ENCODE measurements at regions not wholly inside any gene's neighbourhood (a gene's known extent, or its start where the extent isn't known, plus 50 kb on each side); places are given as distances from the start of the nearest gene placed in this dataset.

DNA sequence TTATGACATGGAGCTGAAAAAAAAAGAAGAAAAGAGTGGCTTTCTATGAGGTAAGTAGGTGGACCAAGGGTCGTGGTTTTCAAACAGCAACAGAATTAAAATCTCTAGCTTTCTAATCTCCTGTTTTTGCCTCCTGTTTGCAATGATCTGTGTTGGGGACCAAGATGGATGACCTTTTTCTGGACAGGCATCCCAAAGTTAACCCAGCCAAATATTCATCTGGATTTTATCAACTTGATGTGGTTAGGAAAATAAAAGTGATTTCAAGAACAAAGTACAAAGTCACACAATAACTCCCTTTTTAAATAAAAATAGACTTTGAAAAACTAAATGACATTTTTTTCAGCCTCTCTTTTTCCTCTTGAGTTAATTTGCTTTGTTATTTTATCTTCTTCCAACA, 282.1 kb upstream of the PRDM1 start:
- peak overlapping the region; percentile 75 for H3K27ac ChIP-seq
- DNase-seq (ENCODE audit: low read depth, low spot score), result no peak

DNA sequence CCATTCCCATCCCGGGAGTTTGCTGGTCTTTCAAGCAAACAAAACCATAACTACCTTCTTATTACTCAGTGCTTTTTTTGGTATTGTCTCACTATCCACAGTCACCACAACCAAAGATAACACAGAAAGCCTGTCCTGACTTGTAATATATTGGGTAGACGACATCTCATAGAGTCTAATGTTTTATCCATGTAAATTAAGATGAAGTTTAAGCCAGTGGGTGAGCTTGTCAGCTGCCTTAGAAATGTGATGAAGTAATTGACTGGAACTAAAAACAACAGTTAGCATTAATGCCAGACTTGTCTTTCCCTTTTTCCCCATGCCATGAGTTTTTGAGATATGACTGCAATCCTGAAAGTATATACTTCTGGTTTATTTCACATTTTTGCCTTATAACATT, 282.7 kb upstream of the PRDM1 start:
- peak; percentile 74 for DNase-seq (ENCODE audit: low read depth, low spot score)
- H3K27ac ChIP-seq, result peak overlapping the region; percentile 75

DNA sequence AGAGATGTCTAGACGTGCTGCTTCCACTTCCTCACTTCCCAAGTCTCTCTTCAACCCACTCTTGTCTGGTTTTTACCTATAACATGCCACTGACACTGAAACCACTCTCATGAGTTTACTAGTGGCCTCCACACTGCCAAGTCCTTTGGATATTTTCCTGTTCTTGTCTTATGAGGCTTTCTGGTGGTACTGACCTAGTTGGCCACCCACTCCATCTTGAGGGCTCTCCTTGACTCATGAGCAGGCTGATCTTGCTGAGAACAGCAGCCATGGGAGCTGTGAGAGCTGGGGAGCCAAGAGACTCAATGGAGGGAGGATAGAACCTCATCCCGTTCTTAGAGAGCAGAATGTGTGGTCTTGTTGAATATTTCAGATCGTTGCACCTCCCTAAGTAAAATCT, 283.4 kb upstream of the PRDM1 start:
- DNase-seq (ENCODE audit: low read depth, low spot score), result no peak
- H3K27ac ChIP-seq, result peak overlapping the region; percentile 75

DNA sequence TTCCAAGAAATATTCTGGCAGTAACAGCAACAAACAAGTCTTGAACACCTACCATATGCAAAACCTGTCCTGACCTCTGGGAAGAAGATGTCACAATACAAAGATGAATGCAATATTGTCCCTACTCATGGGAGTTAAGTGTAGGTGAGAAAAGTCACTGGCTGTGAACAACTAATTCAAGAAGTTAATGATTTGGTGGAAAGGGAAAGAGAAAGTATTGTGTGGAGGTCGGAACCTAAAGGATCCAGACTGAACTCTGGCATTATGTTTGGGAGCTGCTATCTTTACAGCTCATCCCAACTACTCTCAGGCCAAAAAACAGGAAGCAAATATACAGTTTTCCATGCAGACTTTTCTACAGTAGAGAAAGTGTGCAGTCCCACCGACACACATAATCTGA, 285.3 kb upstream of the PRDM1 start:
- no peak for DNase-seq (ENCODE audit: low read depth, low spot score)
- no peak overlapping the region for H3K27ac ChIP-seq

DNA sequence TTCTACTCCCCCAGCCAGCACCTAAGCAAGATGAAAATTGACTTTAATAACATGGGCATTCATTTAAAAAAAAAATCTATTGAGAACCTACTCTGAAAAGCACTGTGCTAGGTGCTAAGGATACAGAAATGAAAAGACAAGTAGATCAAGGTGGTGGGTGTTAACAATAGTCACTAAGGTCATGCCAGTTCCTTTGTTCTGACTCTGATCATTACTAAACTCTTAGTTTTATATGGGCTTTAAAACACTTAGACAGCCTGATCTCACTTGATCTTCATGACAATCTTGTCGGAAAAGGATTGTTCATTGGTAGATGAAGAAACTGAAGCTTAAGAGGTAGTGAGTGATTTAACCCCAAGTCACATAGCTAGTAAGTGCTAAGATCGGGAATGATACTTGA, 285.7 kb upstream of the PRDM1 start:
- no peak for DNase-seq (ENCODE audit: low read depth, low spot score)
- H3K27ac ChIP-seq, result no peak overlapping the region

DNA sequence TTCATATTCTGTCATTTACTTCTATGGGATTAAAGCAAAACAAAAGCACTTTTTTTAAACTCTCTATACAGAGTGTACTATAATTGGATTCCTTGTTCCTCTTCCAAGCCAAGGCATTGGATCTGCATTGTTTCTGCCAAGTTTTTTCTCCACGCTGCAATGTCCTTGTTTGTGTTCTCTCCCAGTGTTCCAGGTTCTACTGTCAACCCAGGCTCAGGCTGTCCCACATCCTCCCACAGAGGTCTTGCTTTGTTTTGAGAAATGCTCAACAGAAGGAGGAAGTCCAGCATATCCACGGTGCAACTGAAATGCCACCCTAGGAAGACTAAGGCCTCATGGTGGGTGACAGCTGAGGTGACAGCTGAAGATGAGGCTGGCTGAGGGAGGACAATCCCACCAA, 287.1 kb upstream of the PRDM1 start:
- DNase-seq (ENCODE audit: low read depth, low spot score), result no peak
- H3K27ac ChIP-seq, result no peak overlapping the region

DNA sequence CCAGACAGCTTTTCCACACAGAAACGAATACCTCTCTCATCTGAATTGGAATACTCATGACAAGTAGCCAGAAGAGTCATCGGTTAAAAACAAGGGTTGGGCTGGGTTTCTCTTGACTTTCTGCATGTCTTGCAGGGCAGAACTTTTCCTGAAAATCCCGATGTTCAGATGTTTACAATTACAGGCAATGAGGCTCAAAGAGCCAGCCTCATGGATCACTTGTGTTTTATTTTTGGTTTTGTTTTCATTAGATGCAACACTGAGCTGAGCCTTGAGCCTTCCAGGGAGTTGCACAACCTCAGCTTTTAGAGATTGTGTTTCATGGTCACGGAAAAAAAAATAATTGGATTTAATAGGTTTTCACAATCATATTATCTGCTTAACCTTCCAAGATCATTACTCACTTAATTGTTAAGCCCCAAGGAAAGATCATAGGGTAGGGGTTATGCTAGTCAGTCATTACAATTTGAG, 288.1 kb upstream of the PRDM1 start:
- no peak for DNase-seq (ENCODE audit: low read depth, low spot score)
- H3K27ac ChIP-seq, result peak overlapping the region; percentile 63

DNA sequence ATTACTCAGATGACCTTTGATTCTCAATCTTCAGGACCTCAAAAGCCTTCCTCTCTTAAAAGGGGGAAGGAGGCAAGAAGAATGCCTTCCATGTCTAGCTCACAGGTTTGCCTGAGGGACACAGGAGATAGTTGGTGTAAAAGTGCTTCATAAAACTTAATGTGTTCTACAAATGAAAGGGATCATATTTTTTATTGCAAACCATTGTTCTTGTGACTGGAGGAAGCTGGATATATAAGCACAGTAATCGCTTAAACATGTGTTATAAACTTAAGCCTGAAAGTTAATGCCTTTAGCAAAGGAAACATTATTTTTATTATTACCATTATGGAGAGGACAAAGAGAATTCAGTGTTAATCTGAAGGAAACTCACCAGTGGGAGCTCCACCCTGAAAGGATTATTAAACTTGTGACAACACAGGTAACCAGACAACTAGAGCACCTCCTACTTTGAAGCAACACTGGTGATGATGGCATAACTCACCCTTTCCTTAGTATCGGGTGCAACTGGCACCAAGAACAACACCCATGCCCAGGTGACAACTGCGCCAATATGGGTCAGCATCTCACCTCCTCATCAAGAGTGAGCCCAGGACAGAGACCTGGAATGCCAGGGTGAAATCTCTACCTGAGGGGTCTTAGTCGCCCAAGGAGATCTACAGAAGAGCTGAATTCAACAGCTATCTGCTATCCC, 288.7 kb upstream of the PRDM1 start:
- DNase-seq (ENCODE audit: low read depth, low spot score), result peak; percentile 37
- H3K27ac ChIP-seq, result peak overlapping the region; percentile 63

DNA sequence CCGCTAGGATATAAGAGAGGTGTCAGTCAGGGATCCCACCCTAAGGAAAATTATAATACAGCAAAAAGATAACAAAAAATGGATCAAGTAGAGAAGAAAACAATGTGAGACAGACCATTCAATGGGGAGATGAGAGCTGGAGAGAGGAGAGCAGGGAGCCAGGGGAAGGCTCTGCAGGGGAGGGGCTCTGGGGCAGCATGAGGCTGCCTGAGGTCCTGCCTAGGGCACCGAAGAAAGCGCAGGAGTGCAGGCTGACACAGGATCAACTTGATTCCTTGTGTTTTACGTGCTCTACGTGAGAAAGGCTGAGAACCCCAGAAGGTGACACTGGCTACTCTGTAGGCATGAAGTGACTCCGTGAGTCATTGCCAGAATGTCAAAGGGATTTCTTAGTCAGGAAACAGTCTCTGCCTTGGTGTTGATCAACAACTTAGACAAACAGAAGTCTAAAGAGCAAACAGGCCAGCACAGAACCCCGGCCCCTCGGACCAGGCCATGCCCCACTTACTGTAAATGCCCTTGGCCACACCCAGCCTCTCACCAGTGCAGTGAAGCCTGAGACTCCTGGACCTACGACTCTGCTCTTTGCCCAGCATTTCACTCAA, 290.1 kb upstream of the PRDM1 start:
- no peak for DNase-seq (ENCODE audit: low read depth, low spot score)
- peak overlapping the region; percentile 63 for H3K27ac ChIP-seq

DNA sequence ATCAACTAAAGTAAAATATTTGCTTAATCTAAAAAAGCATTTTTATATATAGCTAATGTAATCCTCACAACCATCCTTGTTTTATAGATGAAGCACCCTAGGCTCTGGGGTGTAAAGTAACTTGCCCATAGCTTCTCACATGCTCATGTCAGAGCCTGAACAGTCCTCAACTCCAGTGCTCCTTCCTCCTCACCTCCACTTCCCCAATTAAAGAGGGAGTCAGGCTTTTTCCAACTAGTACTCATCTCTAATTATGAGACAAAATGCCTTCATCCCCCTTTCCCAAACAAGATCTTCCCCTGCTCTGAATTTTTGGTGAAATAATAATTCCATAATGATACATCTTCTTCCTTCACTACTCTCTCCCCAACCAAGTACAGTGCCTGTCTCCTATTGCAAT, 290.8 kb upstream of the PRDM1 start:
- H3K27ac ChIP-seq, result peak overlapping the region; percentile 63
- no peak for DNase-seq (ENCODE audit: low read depth, low spot score)

DNA sequence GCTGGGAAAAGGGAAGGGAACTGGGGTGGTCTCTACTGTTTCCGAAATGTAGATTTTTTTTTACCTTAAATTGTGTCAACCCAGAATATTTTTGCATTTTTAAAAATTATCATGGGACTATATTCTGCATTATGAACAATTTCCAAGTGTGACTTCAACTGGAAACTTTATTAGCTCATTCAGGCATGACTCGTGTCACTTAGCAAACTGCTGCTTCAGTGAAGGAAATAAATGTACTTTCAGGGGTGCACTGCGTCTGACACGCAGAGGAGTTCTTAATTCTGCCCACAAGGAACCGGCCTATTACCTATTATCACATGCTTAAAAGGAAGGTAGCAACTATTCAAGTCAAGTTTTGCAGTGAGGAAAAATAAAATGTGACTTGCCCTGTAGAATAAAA, 291.3 kb upstream of the PRDM1 start:
- H3K27ac ChIP-seq, result peak overlapping the region; percentile 63
- no peak for DNase-seq (ENCODE audit: low read depth, low spot score)

DNA sequence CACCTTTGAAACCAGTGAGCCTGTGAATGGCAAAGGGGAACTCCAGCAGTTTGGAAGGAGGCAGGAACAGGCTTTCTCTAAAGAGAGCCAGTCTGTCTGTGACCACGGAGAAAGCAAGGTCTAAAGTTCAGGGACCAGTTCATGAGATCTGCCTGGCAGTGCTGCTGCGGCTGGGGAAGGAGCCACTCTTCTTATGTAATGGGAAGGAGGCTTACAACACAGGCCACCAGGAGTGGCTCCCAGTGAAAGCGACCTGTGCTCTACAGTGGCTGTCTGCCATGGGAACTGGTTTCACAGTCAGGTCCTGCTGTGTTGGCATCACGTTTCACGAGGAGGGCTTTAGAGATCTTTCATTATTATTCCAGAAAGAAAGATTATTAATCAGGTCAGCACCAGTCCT, 291.9 kb upstream of the PRDM1 start:
- H3K27ac ChIP-seq, result peak overlapping the region; percentile 26
- DNase-seq (ENCODE audit: low read depth, low spot score), result no peak

DNA sequence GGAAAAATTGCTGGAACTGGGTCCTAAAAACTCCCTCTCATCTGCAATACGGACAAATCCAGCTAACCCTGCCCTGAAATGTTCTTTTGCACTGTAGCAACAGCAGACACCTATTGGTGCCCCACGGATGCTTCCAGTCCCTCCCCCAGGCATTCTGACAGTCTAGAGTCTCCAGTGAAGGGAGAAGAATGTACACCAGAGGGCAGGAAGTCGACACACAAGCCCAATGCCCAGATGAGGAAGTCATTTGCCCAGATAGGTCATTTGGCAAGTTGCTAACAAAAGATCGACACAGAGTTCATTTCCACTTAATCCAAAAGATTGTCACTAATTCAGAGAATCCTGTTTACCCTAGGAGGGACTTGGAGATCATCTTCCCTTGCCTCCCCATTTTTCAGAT, 293.0 kb upstream of the PRDM1 start:
- DNase-seq (ENCODE audit: low read depth, low spot score), result no peak
- peak overlapping the region; percentile 26 for H3K27ac ChIP-seq

DNA sequence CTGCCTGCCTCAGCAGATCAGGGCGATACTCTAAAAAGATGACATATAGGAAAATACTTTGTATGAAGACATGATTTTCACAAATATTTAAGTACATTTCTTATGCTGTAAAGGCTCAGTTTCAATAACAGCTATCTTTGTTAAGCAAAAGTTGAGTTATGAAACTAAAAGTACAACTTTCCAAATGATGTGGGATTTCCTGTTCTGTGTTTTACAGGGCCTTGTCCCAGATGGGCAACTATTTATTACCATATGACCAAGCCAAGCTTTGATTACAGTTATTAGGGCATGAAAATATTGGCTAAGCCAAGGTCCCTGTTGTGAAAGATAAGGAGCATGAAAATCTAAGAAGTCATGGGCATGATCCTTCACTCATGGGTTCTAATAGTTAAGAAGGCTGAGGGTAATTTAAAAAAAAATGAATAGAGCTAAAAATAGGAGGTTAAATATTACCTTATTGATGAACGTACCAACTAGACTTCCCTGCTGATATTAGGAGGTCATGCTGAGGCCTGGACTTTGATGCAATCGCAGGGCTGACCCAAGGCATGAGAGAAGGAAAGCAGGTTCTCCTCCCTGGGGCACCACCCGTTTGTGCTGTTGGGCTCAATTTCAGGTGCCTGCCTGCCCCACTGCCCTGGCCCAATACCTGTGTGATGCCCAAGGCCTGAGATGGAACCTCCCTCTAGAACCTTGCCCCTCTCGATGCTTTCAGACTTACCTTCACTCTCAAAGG, 294.4 kb upstream of the PRDM1 start:
- DNase-seq (ENCODE audit: low read depth, low spot score), result no peak
- no peak overlapping the region for H3K27ac ChIP-seq

DNA sequence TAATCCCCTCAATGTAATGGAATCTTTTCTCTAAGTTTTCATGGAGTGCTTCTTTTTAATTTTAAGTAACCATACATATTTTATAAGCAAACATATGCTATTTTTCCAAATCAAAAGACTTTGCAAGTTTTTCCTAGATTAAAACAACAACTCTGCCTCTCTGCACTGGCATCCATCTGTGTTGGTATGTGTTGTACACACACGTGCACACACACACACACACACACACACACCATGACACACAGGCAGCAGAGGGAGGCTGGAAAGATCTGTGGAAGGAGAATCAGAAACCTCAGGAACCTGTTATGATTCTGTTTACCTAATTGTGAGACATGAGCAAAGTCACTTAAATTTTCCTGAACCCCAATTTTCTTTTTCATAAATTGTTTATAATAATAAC, 295.0 kb upstream of the PRDM1 start:
- no peak for DNase-seq (ENCODE audit: low read depth, low spot score)

DNA sequence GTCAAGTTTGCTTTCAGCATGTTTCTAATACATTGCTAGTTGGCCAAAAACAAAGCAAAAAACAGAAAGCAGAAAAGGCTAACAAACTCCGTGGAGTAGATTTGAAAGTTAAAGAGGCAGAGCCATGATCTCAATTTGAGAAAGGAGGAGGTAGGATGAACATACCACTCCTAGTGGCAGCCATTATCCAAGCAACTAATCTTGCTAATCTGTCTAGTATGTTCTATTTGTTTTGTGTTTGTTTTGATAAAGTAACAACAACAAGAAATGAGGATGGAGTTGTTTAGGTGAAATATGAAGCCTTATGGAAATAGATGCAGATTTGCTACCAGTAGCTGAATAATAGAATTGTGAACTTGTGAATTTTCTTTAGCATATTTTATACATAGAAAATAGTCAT, 295.5 kb upstream of the PRDM1 start:
- H3K27ac ChIP-seq, result no peak overlapping the region
- DNase-seq (ENCODE audit: low read depth, low spot score), result no peak

More for the DNA sequence above, 295.0 kb upstream of the PRDM1 start:
- no peak overlapping the region for H3K27ac ChIP-seq

DNA sequence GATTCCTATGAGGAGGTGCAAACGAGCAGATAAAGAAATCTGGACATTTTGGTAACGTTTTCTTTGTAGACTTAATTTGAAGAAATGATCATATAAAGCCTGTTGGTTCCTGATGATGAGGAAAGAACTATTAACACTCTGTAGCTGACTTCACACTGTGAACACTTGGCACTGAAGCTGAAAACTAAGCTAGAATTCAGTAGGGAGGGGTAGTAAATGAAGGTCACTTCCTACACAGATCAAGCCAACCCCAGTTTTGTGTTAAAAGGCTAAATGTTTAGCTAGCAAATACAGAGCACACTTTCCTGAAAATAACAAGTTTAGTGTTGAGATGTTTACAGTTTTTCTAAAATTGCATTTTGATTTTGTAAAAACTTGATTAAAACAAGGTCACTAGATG, 296.2 kb upstream of the PRDM1 start:
- no peak overlapping the region for H3K27ac ChIP-seq
- no peak for DNase-seq (ENCODE audit: low read depth, low spot score)

DNA sequence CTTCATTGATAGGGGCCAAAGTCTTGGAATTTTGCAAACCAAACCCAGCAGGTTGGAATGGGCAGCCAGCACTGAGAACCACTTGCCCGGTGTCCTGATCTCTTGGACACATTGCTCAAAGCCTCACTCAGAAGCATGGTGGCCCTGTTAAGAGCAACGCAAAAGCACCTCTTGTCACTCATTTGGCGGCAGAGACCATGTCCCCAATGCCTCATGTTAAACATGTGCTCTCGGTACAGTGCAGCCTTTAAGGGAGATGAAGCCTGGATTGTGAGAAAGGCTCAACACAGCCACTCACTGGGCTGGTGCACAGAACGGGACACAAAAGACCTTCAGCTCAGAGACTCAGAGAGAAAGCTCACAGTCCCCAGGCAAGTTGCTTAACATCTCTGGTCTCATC, 298.4 kb upstream of the PRDM1 start:
- peak overlapping the region; percentile 40 for H3K27ac ChIP-seq
- DNase-seq (ENCODE audit: low read depth, low spot score), result no peak

DNA sequence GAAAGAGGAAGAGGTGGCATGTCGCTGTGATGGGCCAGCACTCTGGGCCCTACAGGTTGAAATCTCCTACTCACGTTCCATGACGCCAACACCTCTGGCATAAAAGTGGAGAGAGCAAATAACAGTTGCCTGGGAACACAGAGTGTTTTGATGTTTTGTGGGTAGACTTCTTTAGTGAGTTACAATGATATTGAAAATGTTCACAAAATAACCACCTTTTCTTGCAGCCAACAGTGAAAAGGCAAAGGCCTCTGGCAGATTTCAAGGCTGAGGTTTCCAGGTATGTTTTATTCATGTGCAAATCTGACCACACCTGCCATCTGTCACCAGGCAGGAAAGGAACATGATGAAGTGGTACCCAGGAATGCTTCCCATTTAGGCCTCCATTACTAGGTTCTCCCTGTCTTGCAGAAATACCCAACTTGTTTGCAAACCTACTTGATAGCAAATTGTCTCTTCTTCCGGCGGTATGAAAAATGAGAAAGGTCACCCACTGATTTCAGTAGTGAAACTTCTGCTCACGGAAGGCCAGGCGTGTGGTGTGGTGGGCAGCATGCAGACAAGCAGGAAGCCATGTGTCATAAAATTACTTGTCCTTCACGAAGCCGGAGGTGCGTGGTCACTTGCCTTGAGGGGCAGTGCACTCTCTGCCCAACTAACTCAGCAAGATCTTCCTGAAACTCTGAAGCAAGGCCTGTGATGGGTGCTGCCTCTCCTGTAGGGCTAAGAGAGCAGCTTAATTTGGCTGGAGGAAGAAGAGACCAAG, 299.1 kb upstream of the PRDM1 start:
- no peak for DNase-seq (ENCODE audit: low read depth, low spot score)
- H3K27ac ChIP-seq, result peak overlapping the region; percentile 40

DNA sequence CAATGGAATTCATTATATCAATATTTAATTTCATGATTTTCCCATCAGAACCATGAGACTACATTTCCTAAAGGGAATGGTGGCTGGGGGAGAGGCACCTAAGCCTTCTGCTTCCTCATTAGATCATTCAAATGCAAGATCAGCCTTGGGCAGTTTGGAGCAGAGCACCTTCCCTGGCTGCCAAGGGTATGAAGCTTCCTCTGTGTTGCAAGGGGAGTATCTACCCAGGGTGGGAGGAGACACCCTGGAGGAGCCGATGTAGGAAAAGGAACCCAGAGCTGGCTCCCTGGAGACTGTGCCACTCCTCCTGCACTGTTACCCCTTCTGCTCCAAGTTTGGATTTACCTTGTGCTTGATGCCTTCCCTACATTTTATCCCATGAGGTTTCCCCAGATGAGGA, 299.7 kb upstream of the PRDM1 start:
- DNase-seq (ENCODE audit: low read depth, low spot score), result no peak
- peak overlapping the region; percentile 40 for H3K27ac ChIP-seq

All from epithelial cell of prostate (primary cell).